Prostate gland (tissue), 2 donors: ENCODE measurements at regions not wholly inside any gene's neighbourhood (a gene's known extent, or its start where the extent isn't known, plus 50 kb on each side); places are given as distances from the start of the nearest gene placed in this dataset.

Experiments used
- CTCF ChIP-seq, 4 experiments: fragments of 200-600 bp in 2 of 4; fragments of 450-650 bp in 2 of 4; sonication (generic) in 2 of 4; IDR thresholded peaks; 1 replicate in 3 of 4; 2 replicates in 1 of 4; pipeline ENCODE4 v1.5.1; 2016 to 2019; ENCODE audit warnings: antibody characterized with exemption in 4 of 4, mild to moderate bottlenecking in 2 of 4, moderate library complexity in 2 of 4
- POLR2A ChIP-seq: fragments of 450-650 bp; IDR thresholded peaks from one replicate; pipeline ENCODE4 v1.6.1; 2016; ENCODE audit warnings: antibody characterized with exemption, mild to moderate bottlenecking
- POLR2AphosphoS5 ChIP-seq: sonication (generic); formaldehyde crosslinking; IDR thresholded peaks from one replicate; pipeline ENCODE4 v1.6.1; 2017; ENCODE audit warnings: antibody characterized with exemption

GRCh38 chr1:213561870-213562269 is 425.9 kb upstream of the PROX1 start:
- TF ChIP-seq CTCF (IDR thresholded peaks at IDR 0.05), result no peak
- TF ChIP-seq POLR2A, result no peak
- no peak for TF ChIP-seq POLR2AphosphoS5
